Caco-2 (cell line): ENCODE measurements at regions not wholly inside any gene's neighbourhood (a gene's known extent, or its start where the extent isn't known, plus 50 kb on each side); places are given as distances from the start of the nearest gene placed in this dataset.

Experiments used
- BruUV-seq: library from RNA; stranded (reverse); fragments of 400-500 nt; replicated peaks from 2 replicates; lab custom pipeline; 2021; lab: Mats Ljungman, UMichigan
- CTCF ChIA-PET: fragments of 300-600 bp; sonication (Branson Sonifier 250); formaldehyde crosslinking; loops from one replicate; lab custom pipeline; 2022; ENCODE audit warnings: antibody characterized with exemption; lab: Charles Lee
- POLR2A ChIA-PET: fragments of 300-600 bp; sonication (Branson Sonifier 250); formaldehyde crosslinking; loops from one replicate; lab custom pipeline; 2022; ENCODE audit warnings: antibody characterized with exemption; lab: Charles Lee
- DNase-seq, 2 experiments: peaks; one replicate each; pipeline versions ENCODE4 v3.0.0 to v3.0.0-alpha.2; 2020 to 2022
- H3K27me3 ChIP-seq: replicated peaks from 2 replicates; pipeline ENCODE4 v1.6.0; 2011; ENCODE audit warnings: low read length; ENCODE audit not compliant: control insufficient read depth, insufficient read depth
- H3K36me3 ChIP-seq: 2 replicates; pipeline ENCODE4 v1.5.1; 2011; ENCODE audit warnings: low read length; ENCODE audit not compliant: control insufficient read depth, insufficient read depth
- H3K4me1 ChIP-seq: fragments of 250-450 bp; sonication (Bioruptor Pico); 2 replicates; pipeline ENCODE4 v1.5.1; 2020; ENCODE audit warnings: mild to moderate bottlenecking
- H3K4me3 ChIP-seq: 2 replicates; pipeline ENCODE4 v1.5.1; 2011; ENCODE audit warnings: low read depth, mild to moderate bottlenecking, control low read depth, low read length
- H3K9me3 ChIP-seq: fragments of 250-450 bp; sonication (Bioruptor Pico); 2 replicates; pipeline ENCODE4 v1.5.1; 2020; ENCODE audit warnings: mild to moderate bottlenecking, moderate library complexity
- H3K27ac Mint-ChIP-seq: one replicate; pipeline ENCODE4 v1.8.0; 2022; ENCODE audit warnings: mixed read lengths; ENCODE audit not compliant: unreplicated experiment
- H3K27me3 Mint-ChIP-seq: one replicate; pipeline ENCODE4 v1.8.0; 2022; ENCODE audit warnings: mixed read lengths; ENCODE audit not compliant: insufficient read depth, unreplicated experiment
- H3K36me3 Mint-ChIP-seq: one replicate; pipeline ENCODE4 v1.8.0; 2022; ENCODE audit warnings: mild to moderate bottlenecking, mixed read lengths; ENCODE audit not compliant: insufficient read depth, unreplicated experiment
- H3K4me1 Mint-ChIP-seq: one replicate; pipeline ENCODE4 v1.8.0; 2022; ENCODE audit warnings: low read depth, mixed read lengths; ENCODE audit not compliant: unreplicated experiment
- H3K4me3 Mint-ChIP-seq: one replicate; pipeline ENCODE4 v1.8.0; 2022; ENCODE audit warnings: mild to moderate bottlenecking, moderate library complexity, mixed read lengths; ENCODE audit not compliant: unreplicated experiment
- H3K9me3 Mint-ChIP-seq: one replicate; pipeline ENCODE4 v1.8.0; 2022; ENCODE audit warnings: mixed read lengths; ENCODE audit not compliant: unreplicated experiment
- CTCF ChIP-seq, 2 experiments: fragments of 200-600 bp in 1 of 2; IDR thresholded peaks; 1 replicate in 1 of 2; 2 replicates in 1 of 2; pipeline versions ENCODE4 v1.5.1 to v1.8.0; 2011 to 2022; ENCODE audit warnings: antibody characterized with exemption in 1 of 2, control low read depth in 1 of 2, inconsistent platforms in 1 of 2, low read depth in 1 of 2, low read length in 1 of 2, mild to moderate bottlenecking in 1 of 2, moderate library complexity in 1 of 2; ENCODE audit not compliant: insufficient read depth in 1 of 2, severe bottlenecking in 1 of 2, unreplicated experiment in 1 of 2
- intact Hi-C: fragments of 100-400 bp; cut with micrococcal nuclease; formaldehyde crosslinking; loops from one replicate; pipeline ENCODE4 v1.10.0; 2022; ENCODE audit not compliant: unreplicated experiment

- Histone ChIP-seq H3K4me3 (no peak overlapping the region), H3K9me3 (0 out of 2 replicates have a peak, but pooled peaks cover 3% of the 10 kb centered on the region), H3K4me1 (peaks cover 47% of the 10 kb centered on the region), H3K27me3 (no peaks in the 10 kb centered on the region), H3K36me3 (no peaks in the 10 kb centered on the region)
- BruUV-seq, result no TSS peak
- peaks cover 20% of the 10 kb centered on the region for H3K9me3 Mint-ChIP-seq
- intact Hi-C loops, result no loop called here
- H3K27ac Mint-ChIP-seq, result peak overlapping the region; percentile 40
- no peak for TF ChIP-seq CTCF (IDR thresholded peaks at IDR 0.05; ENCODE audit: insufficient read depth in 1 of 2, low read depth in 1 of 2, low read length in 1 of 2, severe bottlenecking in 1 of 2, unreplicated experiment in 1 of 2)
- ChIA-PET POLR2A (no interaction called here), CTCF (interaction anchor here (0.7 kb wide), 1 partner anchor 168 kb away, joined by 3 read pairs; no protein-coding TSS in a partner anchor)
- H3K27me3 Mint-ChIP-seq, result no peaks in the 10 kb centered on the region
- DNase-seq, result peak; percentile 55 to 70
- no peaks in the 10 kb centered on the region for H3K36me3 Mint-ChIP-seq
- H3K4me3 Mint-ChIP-seq, result no peak overlapping the region
- H3K4me1 Mint-ChIP-seq, result peaks cover 28% of the 10 kb centered on the region
These were observed 225.9 kb upstream of the MYO3A start for GRCh38 chr10:25707976-25708671.

- Histone ChIP-seq H3K36me3 (no peaks in the 10 kb centered on the region), H3K4me1 (peaks cover 8% of the 10 kb centered on the region; the same call in 1 of the 2 replicates), H3K9me3 (0 out of 2 replicates have a peak, but pooled peaks cover 3% of the 10 kb centered on the region), H3K27me3 (no peaks in the 10 kb centered on the region), H3K4me3 (no peak overlapping the region)
- Mint-ChIP-seq H3K27ac (no peak overlapping the region), H3K4me3 (no peak overlapping the region), H3K27me3 (no peaks in the 10 kb centered on the region), H3K4me1 (peaks cover 3% of the 10 kb centered on the region), H3K36me3 (no peaks in the 10 kb centered on the region), H3K9me3 (peaks cover 16% of the 10 kb centered on the region)
- DNase-seq, result no peak
- BruUV-seq, result no TSS peak
- intact Hi-C loops, result loop anchor here (1.0 kb wide), 1 partner anchor 13 kb away; no protein-coding TSS in a partner anchor
- TF ChIP-seq CTCF (IDR thresholded peaks at IDR 0.05; ENCODE audit: insufficient read depth in 1 of 2, low read depth in 1 of 2, low read length in 1 of 2, severe bottlenecking in 1 of 2, unreplicated experiment in 1 of 2), result no peak
- ChIA-PET POLR2A (no interaction called here), CTCF (no interaction called here)
These were observed 220.2 kb upstream of the MYO3A start for GRCh38 chr10:25713894-25714240.

- Mint-ChIP-seq H3K27me3 (peaks cover 5% of the 10 kb centered on the region), H3K27ac (no peak overlapping the region), H3K4me3 (no peak overlapping the region), H3K9me3 (peaks cover 12% of the 10 kb centered on the region), H3K36me3 (no peaks in the 10 kb centered on the region), H3K4me1 (no peaks in the 10 kb centered on the region)
- BruUV-seq, result no TSS peak
- Histone ChIP-seq H3K27me3 (no peaks in the 10 kb centered on the region), H3K36me3 (no peaks in the 10 kb centered on the region), H3K9me3 (peaks cover 8% of the 10 kb centered on the region), H3K4me1 (no peaks in the 10 kb centered on the region), H3K4me3 (no peak overlapping the region)
- ChIA-PET POLR2A (no interaction called here), CTCF (no interaction called here)
- no peak for TF ChIP-seq CTCF (IDR thresholded peaks at IDR 0.05; ENCODE audit: insufficient read depth in 1 of 2, low read depth in 1 of 2, low read length in 1 of 2, severe bottlenecking in 1 of 2, unreplicated experiment in 1 of 2)
- DNase-seq, result no peak
- intact Hi-C loops, result no loop called here
These were observed 209.8 kb upstream of the MYO3A start for GRCh38 chr10:25724241-25724640.
